IMR-90 (cell line): ENCODE measurements at regions not wholly inside any gene's neighbourhood (a gene's known extent, or its start where the extent isn't known, plus 50 kb on each side); places are given as distances from the start of the nearest gene placed in this dataset.

Source experiments
- ATAC-seq: fragments of 200-7000 bp; cut with Tn5 transposase; 2 replicates; pipeline ENCODE4 v1.9.1; 2020; ENCODE audit warnings: low read depth, mild to moderate bottlenecking, moderate library complexity
- BruUV-seq: library from RNA; stranded (reverse); fragments of 400-500 nt; replicated peaks from 2 replicates; lab custom pipeline; 2021; lab: Mats Ljungman, UMichigan
- CTCF ChIA-PET: fragments of 300-600 bp; formaldehyde crosslinking; extraction: SDS; loops from one replicate; lab custom pipeline; 2021; ENCODE audit warnings: antibody characterized with exemption; lab: Yijun Ruan, JAX
- POLR2A ChIA-PET: fragments of 300-600 bp; sonication (Branson Sonifier 250); formaldehyde crosslinking; loops from one replicate; lab custom pipeline; 2022; ENCODE audit warnings: antibody characterized with exemption; ENCODE audit not compliant: unreplicated experiment; lab: Charles Lee
- DNase-seq: peaks from one replicate; pipeline ENCODE4 v3.0.0; 2013
- H2AFZ ChIP-seq: replicated peaks from 2 replicates; pipeline ENCODE3; 2013; ENCODE audit warnings: low read length, mild to moderate bottlenecking; ENCODE audit not compliant: poor library complexity
- H2AK5ac ChIP-seq: 2 replicates; pipeline ENCODE4 v1.6.1; 2013; ENCODE audit warnings: low read depth, low read length, inconsistent platforms
- H2AK9ac ChIP-seq: replicated peaks from 2 replicates; pipeline ENCODE3; 2013; ENCODE audit warnings: mild to moderate bottlenecking, low read depth, low read length, moderate library complexity; ENCODE audit not compliant: poor library complexity
- H2BK120ac ChIP-seq: 2 replicates; pipeline ENCODE4 v1.6.1; 2013; ENCODE audit warnings: low read depth, low read length, inconsistent platforms
- H2BK15ac ChIP-seq: 3 replicates; pipeline ENCODE4 v1.6.1; 2013; ENCODE audit warnings: low read depth, low read length, inconsistent platforms
- H2BK20ac ChIP-seq: 2 replicates; pipeline ENCODE4 v1.6.1; 2013; ENCODE audit warnings: low read depth, mild to moderate bottlenecking, inconsistent platforms, low read length, moderate library complexity
- H2BK5ac ChIP-seq: 2 replicates; pipeline ENCODE4 v1.6.1; 2013; ENCODE audit warnings: mild to moderate bottlenecking, low read depth, low read length, inconsistent platforms; ENCODE audit not compliant: poor library complexity, severe bottlenecking
- H3K14ac ChIP-seq: replicated peaks from 2 replicates; pipeline ENCODE4 v1.6.1; 2013; ENCODE audit warnings: low read depth, low read length, inconsistent platforms
- H3K18ac ChIP-seq: 2 replicates; pipeline ENCODE4 v1.6.1; 2013; ENCODE audit warnings: low read depth, low read length, control low read depth
- H3K23ac ChIP-seq: 2 replicates; pipeline ENCODE4 v1.6.1; 2013; ENCODE audit warnings: low read depth, low read length, inconsistent platforms
- H3K27ac ChIP-seq: 2 replicates; pipeline ENCODE4 v1.5.1; 2013; ENCODE audit warnings: mild to moderate bottlenecking, control low read depth, low read length; ENCODE audit not compliant: insufficient read depth
- H3K27me3 ChIP-seq: 2 replicates; pipeline ENCODE4 v1.6.1; 2013; ENCODE audit warnings: low read length; ENCODE audit not compliant: control insufficient read depth, insufficient read depth
- H3K36me3 ChIP-seq: 2 replicates; pipeline ENCODE4 v1.6.1; 2013; ENCODE audit warnings: low read length, mixed read lengths; ENCODE audit not compliant: control insufficient read depth, insufficient read depth
- H3K4ac ChIP-seq: 2 replicates; pipeline ENCODE4 v1.6.1; 2013; ENCODE audit warnings: low read depth, low read length, inconsistent platforms
- H3K4me1 ChIP-seq: 2 replicates; pipeline ENCODE4 v1.6.1; 2013; ENCODE audit warnings: low read length, mixed read lengths; ENCODE audit not compliant: control insufficient read depth, insufficient read depth
- H3K4me2 ChIP-seq: 2 replicates; pipeline ENCODE4 v1.6.1; 2013; ENCODE audit warnings: low read depth, mild to moderate bottlenecking, control low read depth, low read length, moderate library complexity
- H3K4me3 ChIP-seq: 2 replicates; pipeline ENCODE4 v1.5.1; 2013; ENCODE audit warnings: low read depth, mild to moderate bottlenecking, control low read depth, low read length, moderate library complexity; ENCODE audit not compliant: insufficient read depth
- H3K56ac ChIP-seq: 2 replicates; pipeline ENCODE4 v1.6.1; 2013; ENCODE audit warnings: low read length, inconsistent platforms; ENCODE audit not compliant: insufficient read depth; ENCODE audit errors: extremely low read depth
- H3K79me1 ChIP-seq, 2 experiments: 2 replicates each; pipeline ENCODE4 v1.6.1; 2013; ENCODE audit warnings: low read length in 2 of 2, inconsistent platforms in 1 of 2, low read depth in 1 of 2
- H3K9ac ChIP-seq: 2 replicates; pipeline ENCODE4 v1.6.1; 2013; ENCODE audit warnings: low read depth, low read length, control low read depth
- H3K9me1 ChIP-seq: 2 replicates; pipeline ENCODE4 v1.6.1; 2013; ENCODE audit warnings: low read length, inconsistent platforms; ENCODE audit not compliant: insufficient read depth
- H3K9me3 ChIP-seq: 2 replicates; pipeline ENCODE4 v1.6.1; 2013; ENCODE audit warnings: low read length; ENCODE audit not compliant: control insufficient read depth, insufficient read depth
- H4K20me1 ChIP-seq: 2 replicates; pipeline ENCODE4 v1.6.1; 2013; ENCODE audit warnings: low read length, inconsistent platforms; ENCODE audit not compliant: insufficient read depth
- H4K5ac ChIP-seq: 2 replicates; pipeline ENCODE4 v1.6.1; 2013; ENCODE audit warnings: mild to moderate bottlenecking, low read depth, low read length, control low read depth
- H4K8ac ChIP-seq, 2 experiments: 2 replicates each; pipeline ENCODE4 v1.6.1; 2013; ENCODE audit warnings: low read depth in 2 of 2, low read length in 2 of 2, control low read depth in 1 of 2, inconsistent platforms in 1 of 2
- H4K91ac ChIP-seq: 2 replicates; pipeline ENCODE4 v1.6.1; 2013; ENCODE audit warnings: low read depth, low read length, inconsistent platforms; ENCODE audit not compliant: insufficient read depth
- BHLHE40 ChIP-seq: fragments of 150-350 bp; IDR thresholded peaks from 2 replicates; pipeline ENCODE4 v1.6.1; 2016; ENCODE audit warnings: mild to moderate bottlenecking, low read depth, low read length
- CHD1 ChIP-seq: IDR thresholded peaks from 2 replicates; pipeline ENCODE4 v1.6.1; 2012; ENCODE audit warnings: low read depth, low read length, improper control_type of control experiment
- CTCF ChIP-seq: conservative IDR thresholded peaks from 2 replicates; pipeline ENCODE4 v1.5.1; 2012; ENCODE audit warnings: mild to moderate bottlenecking, low read depth, low read length, improper control_type of control experiment
- FOS ChIP-seq: fragments of 150-350 bp; IDR thresholded peaks from 2 replicates; pipeline ENCODE4 v1.6.1; 2016; ENCODE audit warnings: low read depth, low read length
- MAZ ChIP-seq: IDR thresholded peaks from 2 replicates; pipeline ENCODE4 v1.6.1; 2012; ENCODE audit warnings: low read depth, mild to moderate bottlenecking, low read length, improper control_type of control experiment, moderate library complexity, borderline replicate concordance
- RFX5 ChIP-seq: IDR thresholded peaks from 2 replicates; pipeline ENCODE4 v1.8.0; 2012; ENCODE audit warnings: low read depth, mild to moderate bottlenecking, low read length, moderate library complexity
- SMC3 ChIP-seq: fragments of 150-350 bp; IDR thresholded peaks from 2 replicates; pipeline ENCODE4 v1.6.1; 2016; ENCODE audit warnings: low read depth, mild to moderate bottlenecking, antibody characterized with exemption, low read length, moderate library complexity
- WGBS, 2 experiments: methylation state at CpG; one replicate each; pipeline versions ENCODE4 v1.1.5 to v1.1.7; 2013; ENCODE audit warnings: missing lambda C conversion rate in 2 of 2; ENCODE audit not compliant: insufficient read length in 1 of 2; ENCODE audit errors: extremely low coverage in 2 of 2; 5-methylcytosine and 5-hydroxymethylcytosine counted together
- dilution Hi-C: fragments of 300-500 bp; cut with HindIII; formaldehyde crosslinking; loops from one replicate; pipeline ENCODE4 v1.14.3; 2018; ENCODE audit warnings: low sequenced_read_pairs; ENCODE audit not compliant: unreplicated experiment
- in situ Hi-C: fragments of 300-500 bp; cut with MboI; formaldehyde crosslinking; loops from 3 replicates; pipeline ENCODE4 v1.14.3; 2019; ENCODE audit warnings: low sequenced_read_pairs, inconsistent platforms, mixed read lengths
- intact Hi-C: fragments of 100-400 bp; cut with micrococcal nuclease; formaldehyde crosslinking; loops from 2 replicates; pipeline ENCODE4 v1.10.0; 2022
- TF ChIP-seq, protein P1 (sequence below): fragments of 150-350 bp; IDR thresholded peaks from 2 replicates; pipeline ENCODE4 v1.6.1; 2016; ENCODE audit warnings: low read depth, mild to moderate bottlenecking, low read length, moderate library complexity, borderline replicate concordance

DNA sequence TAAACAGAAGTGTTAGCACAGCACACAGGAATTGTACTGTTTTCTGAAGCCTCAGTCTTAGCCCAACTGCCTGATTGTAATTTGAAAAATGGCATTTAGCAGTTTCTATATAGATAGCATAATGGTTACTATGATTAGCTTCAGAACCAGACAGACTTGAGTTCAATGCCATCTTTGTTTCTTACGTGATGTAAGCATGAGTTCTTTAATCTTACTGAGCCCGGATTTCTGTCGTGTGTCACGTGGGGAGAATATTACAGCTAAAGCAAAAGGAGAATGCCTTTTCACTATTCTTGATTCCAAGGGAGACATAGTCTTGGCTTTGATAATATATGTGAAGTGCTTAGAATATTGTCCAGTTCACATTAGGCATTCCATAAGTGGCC is 407.3 kb downstream of the STIM2 start:
- H2BK15ac ChIP-seq: no peak overlapping the region
- DNase-seq: no peak
- dilution Hi-C loops: no loop called here
- in situ Hi-C loops: no loop called here
- H3K27ac ChIP-seq: no peak overlapping the region
- ATAC-seq: no peak
- no TSS peak for BruUV-seq
- H3K36me3 ChIP-seq: no peaks in the 10 kb centered on the region
- H3K79me1 ChIP-seq: no peaks in the 10 kb centered on the region
- CTCF ChIA-PET: no interaction called here
- no peak overlapping the region for H3K9ac ChIP-seq
- no peak overlapping the region for H2BK5ac ChIP-seq
- no peak overlapping the region for H2BK120ac ChIP-seq
- no peak overlapping the region for H2AFZ ChIP-seq
- no peak overlapping the region for H2AK9ac ChIP-seq
- H3K4me3 ChIP-seq: no peak overlapping the region
- no peak overlapping the region for H3K4me2 ChIP-seq
- no peak overlapping the region for H3K14ac ChIP-seq
- H4K20me1 ChIP-seq: no peaks in the 10 kb centered on the region
- no peaks in the 10 kb centered on the region for H3K4me1 ChIP-seq
- H2BK20ac ChIP-seq: no peak overlapping the region
- no CpG with 5 or more reads among the region's 4 CpGs for WGBS, 2 experiments
- no peaks in the 10 kb centered on the region; the same call in 1 of the 2 replicates for H3K9me3 ChIP-seq
- H4K8ac ChIP-seq: no peak overlapping the region
- no peak overlapping the region for H4K91ac ChIP-seq
- no peak overlapping the region for H3K23ac ChIP-seq
- H4K5ac ChIP-seq: no peak overlapping the region
- no peak overlapping the region for H3K4ac ChIP-seq
- no peak overlapping the region for H3K18ac ChIP-seq
- H3K56ac ChIP-seq: no peak overlapping the region
- POLR2A ChIA-PET: no interaction called here
- H2AK5ac ChIP-seq: no peak overlapping the region
- intact Hi-C loops: no loop called here
- no peaks in the 10 kb centered on the region for H3K9me1 ChIP-seq
- TF ChIP-seq BHLHE40 (no peak), CHD1 (no peak), SMC3 (no peak), MAZ (no peak), CTCF (no peak), FOS (no peak), RFX5 (no peak)
- TF ChIP-seq, protein P1, sequence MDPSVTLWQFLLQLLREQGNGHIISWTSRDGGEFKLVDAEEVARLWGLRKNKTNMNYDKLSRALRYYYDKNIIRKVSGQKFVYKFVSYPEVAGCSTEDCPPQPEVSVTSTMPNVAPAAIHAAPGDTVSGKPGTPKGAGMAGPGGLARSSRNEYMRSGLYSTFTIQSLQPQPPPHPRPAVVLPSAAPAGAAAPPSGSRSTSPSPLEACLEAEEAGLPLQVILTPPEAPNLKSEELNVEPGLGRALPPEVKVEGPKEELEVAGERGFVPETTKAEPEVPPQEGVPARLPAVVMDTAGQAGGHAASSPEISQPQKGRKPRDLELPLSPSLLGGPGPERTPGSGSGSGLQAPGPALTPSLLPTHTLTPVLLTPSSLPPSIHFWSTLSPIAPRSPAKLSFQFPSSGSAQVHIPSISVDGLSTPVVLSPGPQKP: no peak
- no peaks in the 10 kb centered on the region for H3K27me3 ChIP-seq
